Activated gamma-delta T cell (primary cell): ENCODE measurements at regions not wholly inside any gene's neighbourhood (a gene's known extent, or its start where the extent isn't known, plus 50 kb on each side); places are given as distances from the start of the nearest gene placed in this dataset.

Source experiments
- DNase-seq: peaks from one replicate; lab custom pipeline; 2025; lab: John Stamatoyannopoulos, UW

DNA sequence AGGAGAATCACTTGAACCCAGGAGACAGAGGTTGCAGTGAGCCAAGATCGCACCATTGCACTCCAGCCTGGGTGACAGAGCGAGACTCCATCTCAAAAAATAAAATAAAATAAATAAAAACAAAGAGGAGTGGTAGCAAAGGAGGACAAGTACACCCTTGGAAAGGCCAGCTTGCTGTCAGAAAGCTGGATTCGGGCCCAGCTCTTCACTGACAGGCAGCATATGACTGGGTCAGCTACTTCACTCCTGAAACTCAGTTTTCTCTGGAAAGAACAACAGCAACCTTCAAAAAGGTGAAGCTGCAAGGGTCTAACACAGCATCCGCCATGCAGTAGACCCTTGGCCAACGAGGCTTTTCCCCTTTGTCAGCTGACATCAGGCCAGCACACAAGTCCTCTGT, 156.0 kb upstream of the TIAM1 start:
- no peak for DNase-seq

DNA sequence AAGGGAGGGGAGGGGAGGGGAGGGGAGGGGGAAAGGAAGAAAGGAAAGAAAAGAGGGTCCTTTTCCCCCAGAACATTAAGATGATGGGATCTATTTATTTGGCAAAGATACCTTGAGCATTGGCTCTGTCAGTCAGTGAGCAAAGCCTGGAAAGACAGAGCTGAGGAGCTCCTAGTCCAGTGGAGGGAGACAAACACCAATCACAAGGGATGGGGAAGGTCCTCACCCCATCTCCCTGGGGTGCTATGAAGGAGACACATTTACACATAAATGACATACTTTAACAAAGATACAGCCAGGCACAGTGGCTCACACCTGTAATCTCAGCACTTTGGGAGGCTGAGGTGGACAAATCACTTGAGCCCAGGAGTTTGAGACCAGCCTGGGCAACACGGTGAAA, 154.9 kb upstream of the TIAM1 start:
- no peak for DNase-seq

DNA sequence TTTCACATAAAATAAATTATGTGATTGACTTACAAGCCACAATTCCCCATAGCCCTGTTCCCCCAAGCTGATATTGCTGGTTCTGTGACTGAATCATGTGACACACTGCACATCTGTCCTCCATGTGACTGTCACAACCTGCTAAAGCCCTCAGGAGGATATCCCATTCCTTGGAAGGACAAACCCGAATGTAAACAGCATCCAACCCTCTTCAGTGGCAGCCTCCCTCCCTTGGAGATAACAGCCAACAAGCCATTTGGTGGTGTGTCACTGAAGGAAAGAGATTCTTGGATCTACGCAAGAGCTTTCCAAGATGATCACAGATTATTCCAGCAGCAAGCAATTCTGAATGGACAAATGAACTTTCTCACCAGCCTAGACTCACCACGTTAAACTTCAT, 153.9 kb upstream of the TIAM1 start:
- DNase-seq, result no peak

DNA sequence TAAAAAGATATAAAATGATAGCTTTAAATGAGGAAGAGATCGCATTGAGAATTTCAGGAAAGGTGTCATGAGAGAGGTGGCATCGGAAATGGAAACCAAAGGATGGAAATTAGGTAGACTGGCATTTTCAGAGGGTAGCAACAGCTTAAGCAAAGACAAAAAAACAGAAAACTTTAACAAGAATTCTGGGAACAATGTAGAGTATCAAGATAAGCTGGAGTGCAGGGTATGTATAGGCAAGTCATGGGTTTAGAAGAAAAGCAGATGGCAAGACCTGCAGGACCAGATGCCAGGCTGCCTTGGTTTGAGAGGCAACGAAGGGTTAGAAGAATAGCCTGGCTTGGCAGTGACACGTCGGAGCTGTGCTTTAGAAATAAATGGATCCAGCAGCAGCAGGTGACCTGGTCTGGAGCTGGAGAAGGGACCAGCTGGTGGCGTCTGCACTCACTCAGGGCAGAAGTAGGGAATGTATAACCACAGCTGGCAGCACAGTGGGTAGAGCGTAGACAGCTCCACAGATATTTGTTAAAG, 149.4 kb upstream of the TIAM1 start:
- DNase-seq, result no peak

DNA sequence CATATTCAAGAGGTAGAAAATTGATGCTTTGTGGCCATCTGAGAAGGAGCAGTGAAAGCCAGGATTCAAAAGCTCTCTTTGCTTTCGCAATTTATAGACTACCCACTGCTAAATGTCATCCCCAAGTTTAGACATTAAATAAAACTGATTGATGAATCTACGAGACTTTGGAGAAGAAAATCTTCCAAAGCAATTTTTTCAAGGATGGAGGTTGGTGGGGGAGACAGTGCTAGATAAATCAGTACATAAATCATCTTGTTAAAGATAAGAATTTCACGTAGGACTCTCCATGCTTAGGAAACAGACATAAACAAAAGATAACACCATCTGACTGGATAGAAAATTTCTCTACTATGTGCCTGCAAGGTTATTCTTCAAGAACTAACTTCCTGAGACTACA, 147.6 kb upstream of the TIAM1 start:
- DNase-seq, result no peak

DNA sequence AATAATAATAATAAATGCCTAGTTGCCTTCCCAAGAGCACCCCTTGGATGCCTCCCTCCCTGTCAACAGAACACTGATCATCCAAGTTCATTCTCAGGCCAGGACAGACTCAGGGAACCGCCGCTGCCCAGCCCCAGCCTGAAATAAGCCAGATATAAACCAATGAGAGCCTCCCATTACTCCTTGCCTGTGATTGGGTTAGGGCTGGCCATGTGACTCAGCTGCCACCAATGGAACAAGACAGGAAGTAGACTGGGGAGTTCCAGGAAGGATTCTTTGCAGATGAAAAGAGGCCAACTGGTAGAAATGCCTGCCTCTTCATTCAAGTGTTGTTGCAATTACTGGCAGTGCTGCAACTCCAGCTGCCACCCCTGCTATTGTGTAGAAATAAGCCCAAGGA, 146.4 kb upstream of the TIAM1 start:
- no peak for DNase-seq

DNA sequence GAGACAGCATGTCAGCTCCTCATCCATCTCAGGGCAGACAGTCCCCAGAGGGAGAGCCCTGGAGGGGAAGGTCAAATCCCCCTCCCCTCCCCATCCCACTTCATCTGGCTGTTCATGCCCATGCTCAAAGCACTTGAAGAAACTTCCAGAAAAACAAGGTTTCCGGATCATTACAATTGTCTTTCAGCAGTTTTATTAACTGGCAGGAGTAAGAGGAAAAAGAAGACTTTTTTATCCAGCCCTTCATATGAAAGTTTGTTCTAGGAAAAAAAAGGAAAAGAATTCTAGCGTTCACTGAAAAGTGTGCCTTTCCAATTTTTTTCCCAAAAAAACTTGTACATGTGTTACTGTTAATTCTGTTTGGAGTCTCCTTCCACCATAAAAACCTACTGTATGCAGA, 145.7 kb upstream of the TIAM1 start:
- DNase-seq, result no peak

DNA sequence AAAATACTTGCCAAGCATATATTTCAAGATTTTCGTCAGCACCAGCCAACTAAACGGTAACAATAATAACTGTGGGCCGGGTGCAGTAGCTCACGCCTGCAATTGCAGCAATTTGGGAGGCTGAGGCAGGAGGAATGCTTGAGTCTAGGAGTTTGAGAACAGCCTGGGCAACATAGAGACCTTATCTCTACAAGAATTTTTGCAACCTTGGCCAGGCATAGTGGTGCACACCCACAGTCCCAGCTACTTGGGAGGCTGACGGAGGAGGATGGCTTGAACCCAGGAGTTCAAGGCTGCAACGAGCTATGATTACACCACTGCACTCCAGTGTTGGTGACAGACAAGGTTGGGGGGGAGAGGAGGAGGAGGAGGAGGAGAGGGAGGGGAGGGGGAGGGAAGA, 145.0 kb upstream of the TIAM1 start:
- no peak for DNase-seq

DNA sequence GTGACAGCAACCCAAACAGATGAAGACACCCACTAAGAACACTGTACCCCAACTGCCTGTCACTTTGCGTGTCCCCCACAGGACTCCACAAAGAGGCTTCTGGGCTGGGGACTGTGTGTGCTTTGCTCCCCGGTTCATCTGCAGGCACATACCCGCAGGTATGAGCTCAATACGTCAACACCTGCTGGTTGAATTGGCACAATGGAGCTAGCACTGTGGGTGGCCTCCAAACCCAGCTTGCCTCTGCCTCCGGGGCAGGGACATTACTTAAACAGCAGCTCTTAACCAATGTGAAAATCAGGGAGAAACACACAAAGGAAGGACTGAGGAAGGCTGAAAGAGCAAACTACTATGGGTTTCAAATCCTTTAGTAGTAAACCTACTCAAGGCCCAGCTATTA, 140.2 kb upstream of the TIAM1 start:
- no peak for DNase-seq

DNA sequence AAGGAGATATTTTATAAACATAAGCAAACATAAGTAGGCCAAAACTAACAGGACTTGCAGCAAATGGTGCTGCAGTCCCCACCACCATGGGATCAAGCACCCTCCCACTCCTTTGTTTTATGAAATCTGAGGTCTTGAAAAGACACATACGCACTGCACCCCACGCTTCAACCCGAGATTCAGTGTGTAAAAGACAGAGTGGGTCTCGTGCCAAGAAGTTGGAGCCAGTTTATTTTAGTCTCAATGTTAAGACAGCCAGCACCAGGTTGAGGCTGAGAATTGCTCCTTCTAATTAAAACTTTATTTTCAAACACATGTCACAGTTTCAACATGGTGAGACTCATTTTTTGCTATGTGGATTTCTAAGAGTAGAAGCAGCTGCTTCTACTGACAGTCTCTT, 139.1 kb upstream of the TIAM1 start:
- DNase-seq, result no peak

DNA sequence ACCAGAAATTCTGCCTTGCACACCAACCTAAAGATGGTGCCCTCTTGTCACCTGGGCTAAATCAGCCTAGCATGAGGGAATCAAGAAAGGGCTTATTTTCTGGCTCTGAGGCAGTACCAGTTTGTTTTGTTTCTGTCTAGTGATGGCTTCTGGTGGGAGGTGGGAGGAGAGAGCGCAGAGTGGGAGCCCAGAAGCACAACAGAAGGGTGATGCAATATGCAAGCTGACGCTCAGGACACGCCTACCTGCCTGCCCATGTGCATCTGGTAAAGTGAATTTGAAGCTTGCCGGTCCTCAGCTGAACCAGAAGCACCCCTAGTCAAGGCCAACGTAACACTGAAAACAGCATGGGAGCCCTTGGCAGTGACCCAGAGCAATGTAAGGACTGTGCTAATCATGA, 138.4 kb upstream of the TIAM1 start:
- no peak for DNase-seq

DNA sequence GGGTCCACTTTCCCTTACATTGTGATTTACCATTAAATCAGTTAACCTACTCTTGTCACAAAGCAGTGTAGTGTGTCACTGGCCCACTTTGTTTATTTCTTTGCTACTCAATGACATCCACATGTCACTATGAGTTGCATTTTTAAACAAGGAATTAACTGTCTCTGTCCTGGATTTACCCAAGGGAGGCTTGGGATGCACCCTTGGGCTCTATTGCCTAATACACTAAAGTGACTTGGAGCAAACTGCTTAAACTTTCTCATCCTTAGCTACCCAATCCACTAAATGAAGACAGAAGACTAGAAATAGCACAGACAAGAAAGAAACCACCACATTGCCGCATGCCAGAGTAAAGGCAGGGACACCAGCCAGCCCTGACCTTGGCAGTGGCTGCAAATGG, 136.2 kb upstream of the TIAM1 start:
- no peak for DNase-seq

DNA sequence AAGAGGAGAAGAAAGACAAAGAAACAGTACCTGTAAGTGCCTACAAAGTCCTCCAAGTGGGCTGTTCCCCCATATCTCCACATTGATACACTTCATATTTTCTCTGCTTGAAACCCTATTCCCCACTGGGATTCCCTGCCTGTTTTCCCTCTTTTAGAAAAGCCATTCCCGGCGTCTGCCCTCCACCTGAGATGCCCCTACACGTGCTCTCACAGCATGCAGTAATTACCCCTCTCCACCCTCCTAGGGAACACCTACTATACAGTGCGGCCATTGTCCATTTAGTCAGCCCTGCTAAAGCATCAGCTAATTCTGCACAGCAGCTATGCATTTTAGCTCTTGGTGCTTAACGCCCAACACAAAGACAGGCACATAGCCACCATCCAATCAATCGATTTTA, 135.7 kb upstream of the TIAM1 start:
- no peak for DNase-seq

DNA sequence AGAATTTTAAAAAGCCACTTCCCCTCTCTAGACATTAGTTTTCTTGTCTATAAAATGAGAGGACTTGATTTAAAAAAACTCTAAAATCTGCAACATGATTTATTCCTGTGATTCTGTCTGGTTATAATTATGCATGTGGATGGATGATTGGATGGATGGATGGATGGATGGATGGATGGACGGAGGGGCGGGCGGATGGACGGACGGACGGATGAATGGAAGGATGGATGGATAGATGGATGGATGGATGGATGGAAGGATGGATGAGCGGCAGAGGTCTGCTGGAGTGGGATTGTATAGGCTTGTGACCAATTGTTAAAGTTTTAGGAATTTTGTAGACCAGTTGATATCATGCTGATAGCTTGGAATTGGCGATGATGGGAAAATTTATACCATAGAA, 135.2 kb upstream of the TIAM1 start:
- DNase-seq, result no peak

DNA sequence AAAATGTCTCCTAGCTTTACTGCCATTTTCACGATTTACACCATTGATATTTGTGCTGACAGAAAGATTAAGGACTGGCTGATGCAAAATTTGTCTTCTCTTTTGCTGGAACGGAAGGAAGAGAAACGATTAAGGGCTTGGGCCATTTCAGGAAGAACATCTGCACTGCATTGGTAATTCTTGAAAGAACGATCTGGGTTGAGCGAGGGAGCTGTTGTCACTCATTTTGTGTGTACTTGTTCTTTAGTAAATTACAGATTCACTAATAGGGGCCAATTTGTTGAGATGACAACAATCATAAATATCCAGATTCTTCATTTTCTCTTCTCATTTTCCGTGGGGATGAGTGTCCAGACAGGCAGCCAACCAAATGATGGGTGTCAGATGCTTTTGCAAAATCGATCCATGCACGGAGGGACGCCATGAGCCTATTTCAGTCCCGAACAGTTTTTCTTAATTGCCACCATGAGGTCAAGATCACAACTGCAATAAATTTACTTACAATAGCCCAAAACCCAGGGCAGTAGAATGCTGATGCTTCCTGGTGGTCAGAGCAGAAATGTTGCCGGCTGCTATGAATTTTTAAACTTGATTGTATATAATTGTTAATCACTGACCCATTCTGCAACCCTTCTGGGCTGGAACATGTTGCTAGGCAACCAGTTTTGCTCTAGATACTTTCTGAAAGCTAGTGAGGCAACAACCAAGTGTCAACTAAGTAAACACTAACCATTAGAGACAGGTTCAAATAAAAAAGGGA, 132.4 kb upstream of the TIAM1 start:
- no peak for DNase-seq

DNA sequence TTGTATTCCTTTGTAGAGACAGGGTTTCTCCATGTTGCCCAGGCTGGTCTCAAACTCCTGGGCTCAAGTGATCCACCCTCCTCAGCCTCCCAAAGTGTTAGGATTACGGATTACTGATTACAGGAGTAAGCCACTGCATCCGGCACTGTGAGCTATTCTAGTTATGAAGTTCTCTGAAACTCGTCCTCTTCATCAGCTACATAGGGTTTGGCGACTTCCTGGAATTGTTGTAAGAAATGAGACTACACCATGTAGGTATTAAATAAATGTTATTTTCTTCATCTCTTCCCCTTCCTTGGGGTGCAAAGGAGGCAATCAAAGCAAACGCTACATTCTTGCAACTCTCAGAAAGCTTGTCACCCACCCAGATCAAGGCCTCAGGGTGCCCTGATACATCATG, 131.2 kb upstream of the TIAM1 start:
- no peak for DNase-seq

DNA sequence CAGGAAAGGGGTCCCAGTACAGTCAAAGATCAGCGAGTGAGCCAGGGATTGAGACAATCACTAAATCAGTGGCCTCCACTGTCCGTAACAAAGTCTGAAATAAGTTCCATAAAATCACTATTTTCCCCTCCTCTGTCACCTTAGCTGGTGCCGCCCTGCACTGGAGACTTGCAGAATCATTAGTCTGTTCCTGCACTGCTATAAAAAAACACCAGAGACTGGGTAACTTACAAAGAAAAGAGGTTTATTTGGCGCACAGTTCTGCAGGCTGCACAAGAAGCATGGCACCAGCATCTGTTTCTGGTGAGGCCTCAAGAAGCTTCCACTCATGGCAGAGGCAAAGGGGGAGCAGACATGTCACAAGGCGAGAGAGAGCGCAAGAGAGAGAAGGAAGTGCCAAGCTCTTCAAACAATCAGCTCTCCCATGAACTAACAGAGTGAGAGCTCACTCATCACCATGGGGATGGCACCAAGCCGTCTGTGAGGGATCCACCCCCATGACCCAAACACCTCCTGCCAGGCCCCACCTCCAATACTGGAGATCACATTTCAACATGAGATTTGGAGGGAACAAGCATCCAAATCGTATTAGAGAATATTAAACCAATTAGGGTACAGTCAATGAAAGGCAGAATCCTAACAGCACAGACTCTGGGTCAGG, 129.8 kb upstream of the TIAM1 start:
- DNase-seq, result no peak

DNA sequence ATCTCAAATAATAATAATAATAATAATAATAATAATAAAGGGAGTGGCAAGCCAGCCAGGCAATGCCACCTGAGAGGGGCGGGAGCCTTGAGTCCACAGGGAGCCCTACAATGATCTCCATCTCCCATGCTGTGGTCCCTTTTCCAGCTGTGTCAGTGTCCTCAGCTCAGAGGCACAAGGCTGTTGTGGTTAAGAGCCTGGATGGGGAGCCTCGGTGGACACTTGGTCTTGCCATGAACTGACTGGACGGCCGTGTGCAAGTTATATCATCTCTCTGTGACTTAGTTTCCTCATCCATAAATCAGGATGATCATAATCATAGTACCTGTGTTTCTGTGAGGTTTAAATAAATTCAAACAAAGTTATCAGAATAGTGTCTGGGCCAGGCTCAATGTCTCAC, 127.8 kb upstream of the TIAM1 start:
- DNase-seq, result no peak

DNA sequence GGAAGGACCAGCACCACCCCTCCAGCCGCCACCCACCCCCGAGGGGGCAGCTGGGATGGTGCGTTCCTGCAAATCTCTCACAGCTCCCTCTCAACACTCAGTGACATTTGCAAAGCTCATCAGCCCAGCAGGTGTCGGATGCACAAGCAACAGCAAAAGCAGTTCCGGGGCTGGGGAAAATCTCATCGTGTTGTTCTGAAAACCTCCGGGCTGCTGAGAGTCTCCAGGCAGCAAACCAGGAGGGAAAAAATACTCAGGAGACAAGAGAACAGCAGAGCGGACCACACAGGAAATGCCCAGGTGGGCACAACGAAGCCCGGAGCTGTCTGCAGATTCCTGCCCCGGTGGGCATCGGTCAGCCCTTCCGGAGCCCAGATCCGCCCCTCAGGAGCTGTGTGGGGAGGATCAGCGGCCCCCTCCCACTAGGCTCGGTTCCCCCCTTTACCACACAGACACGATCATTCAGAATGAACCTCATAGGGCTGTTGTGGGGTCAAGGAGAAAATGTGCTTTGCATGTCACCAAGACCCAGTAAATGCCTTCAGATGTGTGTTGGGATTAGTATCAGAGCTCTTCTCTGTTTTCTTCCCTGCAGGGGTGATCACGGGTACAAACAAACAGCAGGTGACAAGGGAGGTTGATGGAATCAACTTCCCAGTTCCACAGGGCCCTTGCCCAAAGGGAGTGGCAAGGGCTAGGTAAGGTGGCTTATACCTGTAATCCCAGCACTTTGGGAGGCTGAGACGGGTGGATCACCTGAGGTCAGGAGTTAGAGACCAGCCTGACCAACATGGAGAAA, 127.0 kb upstream of the TIAM1 start:
- no peak for DNase-seq

DNA sequence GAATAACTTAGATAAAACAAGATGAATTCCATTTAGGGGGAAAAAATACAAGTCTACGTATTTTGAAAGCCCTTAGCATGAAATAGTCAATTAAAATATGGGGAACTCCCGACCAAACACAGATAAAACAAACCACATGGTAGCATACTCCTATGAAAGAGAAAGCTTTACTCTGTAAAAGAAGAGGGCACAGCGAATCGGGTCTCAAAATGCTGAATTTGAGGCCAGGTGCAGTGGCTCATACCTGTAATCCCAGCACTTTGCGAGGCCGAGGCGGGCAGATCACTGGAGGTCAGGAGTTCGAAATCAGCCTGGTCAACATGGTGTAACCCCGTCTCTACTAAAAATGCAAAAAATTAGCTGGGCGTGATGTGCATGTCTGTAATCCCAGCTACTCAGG, 116.9 kb upstream of the TIAM1 start:
- no peak for DNase-seq

DNA sequence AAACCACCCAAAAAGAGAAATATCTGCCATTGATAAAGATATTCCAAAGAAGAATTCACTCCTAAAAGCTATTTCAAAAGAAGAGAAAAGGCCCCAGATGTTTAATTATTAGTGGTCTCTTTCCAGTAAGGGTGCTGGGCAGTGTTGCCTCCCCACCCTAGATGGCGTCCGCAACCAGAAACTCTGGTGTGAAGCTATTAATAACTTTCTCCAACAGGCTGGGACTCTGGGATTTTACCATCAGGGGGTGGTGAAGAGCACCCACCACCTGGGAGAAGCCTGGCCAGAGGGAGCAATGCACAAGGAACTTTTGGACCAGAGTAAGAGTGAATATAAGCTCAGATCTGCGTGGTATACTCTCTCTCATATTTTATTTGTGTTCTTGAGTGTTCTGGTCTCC, 115.4 kb upstream of the TIAM1 start:
- no peak for DNase-seq

DNA sequence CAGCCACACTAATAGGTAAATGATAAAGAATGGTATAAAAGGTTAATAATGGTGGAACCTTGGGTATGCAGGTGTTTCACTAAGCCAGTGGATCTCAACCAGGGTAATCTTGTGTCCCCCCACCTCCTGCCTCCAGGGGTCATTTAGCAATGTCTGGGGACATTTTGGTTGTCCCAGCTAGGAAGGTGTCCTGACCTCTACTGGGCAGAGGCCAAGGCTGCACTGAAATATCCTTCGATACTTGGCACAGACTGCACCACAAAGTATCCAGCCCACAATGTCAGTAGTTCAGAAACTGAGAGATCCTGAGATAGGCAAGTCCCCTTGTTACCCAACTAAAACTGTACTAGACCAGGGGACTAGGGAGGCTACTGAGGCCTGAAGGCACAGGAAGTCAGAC, 113.6 kb upstream of the TIAM1 start:
- DNase-seq, result no peak

DNA sequence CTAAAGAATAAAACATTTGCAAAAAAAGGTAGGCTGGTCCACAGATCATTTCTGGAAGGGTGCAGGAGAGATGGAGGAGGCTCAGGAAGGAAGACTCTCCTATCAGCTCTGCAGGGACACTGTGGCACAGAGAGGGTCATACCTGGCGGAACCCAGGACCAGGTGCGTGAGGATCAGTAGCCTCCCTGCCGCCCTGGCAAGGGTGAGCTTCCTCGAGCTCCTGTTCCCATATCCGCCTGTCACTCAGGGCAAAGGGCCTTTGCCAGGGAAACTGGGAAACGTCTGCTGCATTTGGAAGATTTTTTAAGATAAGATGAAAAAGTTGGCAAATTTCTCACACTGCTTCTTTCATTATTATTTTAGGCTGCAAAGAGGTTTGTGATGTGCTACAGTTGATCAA, 112.1 kb upstream of the TIAM1 start:
- no peak for DNase-seq
